Spleen (tissue), 11 donors: ENCODE measurements at regions not wholly inside any gene's neighbourhood (a gene's known extent, or its start where the extent isn't known, plus 50 kb on each side); places are given as distances from the start of the nearest gene placed in this dataset.

Source experiments
- DNase-seq: peaks from one replicate; pipeline ENCODE4 v3.0.0-alpha.2; 2020
- H3K27ac ChIP-seq, 8 donors: fragments of 200-600 bp; sonication (generic) in 7 of 8; 1 replicate in 4 of 8; 2 replicates in 4 of 8; pipeline versions ENCODE4 v1.5.0 to v1.8.0; 2016 to 2021; ENCODE audit warnings: inconsistent platforms in 4 of 8, mild to moderate bottlenecking in 4 of 8, moderate library complexity in 1 of 8
- H3K27me3 ChIP-seq, 7 donors: fragments of 200-600 bp; sonication (generic) in 6 of 7; replicated peaks in 1 of 7; 1 replicate in 4 of 7; 2 replicates in 3 of 7; pipeline versions ENCODE4 v1.5.0 to v1.8.0; 2016 to 2021; ENCODE audit warnings: inconsistent platforms in 3 of 7, mild to moderate bottlenecking in 1 of 7
- H3K36me3 ChIP-seq, 6 donors: fragments of 200-600 bp; sonication (generic) in 5 of 6; 1 replicate in 4 of 6; 2 replicates in 2 of 6; pipeline versions ENCODE4 v1.5.0 to v1.8.0; 2016 to 2021; ENCODE audit warnings: inconsistent platforms in 2 of 6
- H3K4me1 ChIP-seq, 6 donors: fragments of 200-600 bp; sonication (generic) in 5 of 6; 1 replicate in 3 of 6; 2 replicates in 3 of 6; pipeline versions ENCODE4 v1.5.0 to v1.8.0; 2016 to 2021; ENCODE audit warnings: inconsistent platforms in 3 of 6
- H3K4me3 ChIP-seq, 8 donors: fragments of 200-600 bp; sonication (generic) in 7 of 8; 1 replicate in 4 of 8; 2 replicates in 4 of 8; pipeline versions ENCODE4 v1.5.0 to v1.8.0; 2016 to 2021; ENCODE audit warnings: inconsistent platforms in 4 of 8, mild to moderate bottlenecking in 4 of 8, moderate library complexity in 2 of 8
- H3K9me3 ChIP-seq, 8 donors: fragments of 200-600 bp; sonication (generic) in 7 of 8; 1 replicate in 4 of 8; 2 replicates in 4 of 8; pipeline versions ENCODE4 v1.5.0 to v1.8.0; 2016 to 2021; ENCODE audit warnings: inconsistent platforms in 4 of 8
- POLR2A ChIP-seq, 3 donors: fragments of 450-650 bp; IDR thresholded peaks; one replicate each; pipeline ENCODE4 v1.5.1; 2017; ENCODE audit warnings: antibody characterized with exemption in 3 of 3, mild to moderate bottlenecking in 1 of 3
- POLR2AphosphoS5 ChIP-seq, 3 donors: sonication (generic); formaldehyde crosslinking; IDR thresholded peaks; one replicate each; pipeline ENCODE4 v1.5.1; 2017; ENCODE audit warnings: antibody characterized with exemption in 3 of 3
- WGBS, 5 donors: extraction: QIAGEN DNeasy Blood & Tissue Kit in 3 of 5; methylation state at CpG; one replicate each; pipeline versions ENCODE4 v1.1.5 to v1.1.7; 2013 to 2018; 5-methylcytosine and 5-hydroxymethylcytosine counted together
- intact Hi-C: fragments of 100-400 bp; cut with DNase I; formaldehyde crosslinking; loops from one replicate; pipeline ENCODE4 v1.15.0; 2023; ENCODE audit warnings: low total_unique reads
- TF ChIP-seq, protein P1 (sequence below), 11 experiments: fragments of 200-600 bp in 7 of 11; fragments of 450-650 bp in 4 of 11; sonication (generic) in 4 of 11; IDR thresholded peaks in 8 of 11; conservative IDR thresholded peaks in 3 of 11; 1 replicate in 7 of 11; 2 replicates in 4 of 11; pipeline versions ENCODE4 v1.4.0 to v1.8.0; 2016 to 2021; ENCODE audit warnings: antibody characterized with exemption in 11 of 11, inconsistent platforms in 4 of 11, mild to moderate bottlenecking in 1 of 11
- donor health status: healthy with polysubstance abuse.
- donor health status: DM: no; HTN: no; CAD: no; lungs with moderate emphysema.
- donor health status: DM: no; HTN: no; CAD: no.
- donor health status: Bipolar disorder and iron deficiency.
- donor health status: healthy.
- donor health status: DM: no; HTN: no; CAD: no.
- donor health status: DM: yes; HTN: yes; CAD: no.

GRCh38 chr13:90797335-90797734, 550.2 kb upstream of the MIR17HG start:
- Histone ChIP-seq H3K27me3 (no peaks in the 10 kb centered on the region), H3K27ac (no peak overlapping the region), H3K36me3 (no peaks in the 10 kb centered on the region), H3K9me3 (no peaks in the 10 kb centered on the region), H3K4me1 (peaks cover 0 to 5% (median 0%) of the 10 kb centered on the region in 6 donors), H3K4me3 (no peak overlapping the region)
- no peak for DNase-seq
- WGBS, 5 donors, result 76 to 91% (median 89%) methylated on average over 2 of the region's 2 CpGs
- intact Hi-C loops, result no loop called here
- no peak for TF ChIP-seq POLR2AphosphoS5 (IDR thresholded peaks at IDR 0.05)

DNA sequence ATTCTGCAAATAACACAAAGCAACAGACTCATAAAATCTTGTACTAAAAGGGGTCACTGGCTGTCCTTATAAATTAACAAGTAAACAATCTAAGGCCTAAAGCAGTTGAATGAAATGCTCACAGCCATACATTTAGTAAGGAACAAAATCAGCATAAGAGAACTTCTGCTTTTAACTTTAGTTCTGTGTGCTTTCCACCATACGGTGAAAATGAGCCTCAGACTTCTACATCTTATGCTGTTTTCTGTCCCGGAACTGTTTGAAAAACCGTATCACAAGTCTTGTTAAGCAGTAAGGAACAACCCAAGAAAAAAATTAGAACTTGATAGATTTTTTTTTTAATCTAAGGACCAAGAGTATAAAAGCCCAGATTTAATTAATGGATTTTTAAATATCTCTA, 549.1 kb upstream of the MIR17HG start:
- WGBS, 5 donors, result 28 to 45% (median 42%) methylated on average over 3 of the region's 3 CpGs

GRCh38 chr13:90800082-90800746, 547.3 kb upstream of the MIR17HG start:
- WGBS, 5 donors, result 1 to 12% (median 5%) methylated on average over 3 of the region's 3 CpGs
- no peaks in the 10 kb centered on the region for H3K36me3 ChIP-seq
- H3K4me3 ChIP-seq, result no peak overlapping the region
- H3K9me3 ChIP-seq, result no peaks in the 10 kb centered on the region
- peak overlapping the region in 5 of 8 donors; percentile 0 to 45 (median 34) for H3K27ac ChIP-seq
- peaks cover 0 to 5% (median 0%) of the 10 kb centered on the region in 6 donors for H3K4me1 ChIP-seq
- no peaks in the 10 kb centered on the region for H3K27me3 ChIP-seq
- TF ChIP-seq, protein P1, sequence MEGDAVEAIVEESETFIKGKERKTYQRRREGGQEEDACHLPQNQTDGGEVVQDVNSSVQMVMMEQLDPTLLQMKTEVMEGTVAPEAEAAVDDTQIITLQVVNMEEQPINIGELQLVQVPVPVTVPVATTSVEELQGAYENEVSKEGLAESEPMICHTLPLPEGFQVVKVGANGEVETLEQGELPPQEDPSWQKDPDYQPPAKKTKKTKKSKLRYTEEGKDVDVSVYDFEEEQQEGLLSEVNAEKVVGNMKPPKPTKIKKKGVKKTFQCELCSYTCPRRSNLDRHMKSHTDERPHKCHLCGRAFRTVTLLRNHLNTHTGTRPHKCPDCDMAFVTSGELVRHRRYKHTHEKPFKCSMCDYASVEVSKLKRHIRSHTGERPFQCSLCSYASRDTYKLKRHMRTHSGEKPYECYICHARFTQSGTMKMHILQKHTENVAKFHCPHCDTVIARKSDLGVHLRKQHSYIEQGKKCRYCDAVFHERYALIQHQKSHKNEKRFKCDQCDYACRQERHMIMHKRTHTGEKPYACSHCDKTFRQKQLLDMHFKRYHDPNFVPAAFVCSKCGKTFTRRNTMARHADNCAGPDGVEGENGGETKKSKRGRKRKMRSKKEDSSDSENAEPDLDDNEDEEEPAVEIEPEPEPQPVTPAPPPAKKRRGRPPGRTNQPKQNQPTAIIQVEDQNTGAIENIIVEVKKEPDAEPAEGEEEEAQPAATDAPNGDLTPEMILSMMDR (IDR thresholded peaks at IDR 0.05 in 8 of 11, conservative IDR thresholded peaks at IDR 0.05 in 3 of 11), result no peak
- TF ChIP-seq POLR2A (IDR thresholded peaks at IDR 0.05), result no peak
- peak in 2 of 3 donors; percentile 36 to 43 for TF ChIP-seq POLR2AphosphoS5 (IDR thresholded peaks at IDR 0.05)
- intact Hi-C loops, result no loop called here
- peak; percentile 79 for DNase-seq

More for the DNA sequence above, 549.1 kb upstream of the MIR17HG start:
- Histone ChIP-seq H3K4me3 (no peak overlapping the region), H3K36me3 (no peaks in the 10 kb centered on the region), H3K27ac (peak overlapping the region in 1 of 8 donors; percentile 19), H3K27me3 (no peaks in the 10 kb centered on the region), H3K4me1 (peaks cover 0 to 5% (median 0%) of the 10 kb centered on the region in 6 donors), H3K9me3 (no peaks in the 10 kb centered on the region)
- no peak for TF ChIP-seq POLR2AphosphoS5 (IDR thresholded peaks at IDR 0.05)
- no peak for TF ChIP-seq POLR2A (IDR thresholded peaks at IDR 0.05)
- TF ChIP-seq, protein P1 (IDR thresholded peaks at IDR 0.05 in 8 of 11, conservative IDR thresholded peaks at IDR 0.05 in 3 of 11), result no peak
- intact Hi-C loops, result no loop called here
- no peak for DNase-seq

- H3K4me3 ChIP-seq, result no peak overlapping the region
- 87 to 95% (median 89%) methylated on average over 7 of the region's 7 CpGs for WGBS, 5 donors
- H3K4me1 ChIP-seq, result peaks cover 0 to 5% (median 0%) of the 10 kb centered on the region in 6 donors
- DNase-seq, result no peak
- H3K27ac ChIP-seq, result no peak overlapping the region
- no peaks in the 10 kb centered on the region for H3K27me3 ChIP-seq
- no peaks in the 10 kb centered on the region for H3K36me3 ChIP-seq
- intact Hi-C loops, result no loop called here
- no peak for TF ChIP-seq POLR2AphosphoS5 (IDR thresholded peaks at IDR 0.05)
- TF ChIP-seq, protein P1 (IDR thresholded peaks at IDR 0.05 in 8 of 11, conservative IDR thresholded peaks at IDR 0.05 in 3 of 11), result no peak
- TF ChIP-seq POLR2A (IDR thresholded peaks at IDR 0.05), result no peak
- H3K9me3 ChIP-seq, result no peaks in the 10 kb centered on the region
These were observed 545.9 kb upstream of the MIR17HG start for GRCh38 chr13:90801621-90802020.
